ENCODE measurements at regions not wholly inside any gene's neighbourhood (a gene's known extent, or its start where the extent isn't known, plus 50 kb on each side); places are given as distances from the start of the nearest gene placed in this dataset.

DNA sequence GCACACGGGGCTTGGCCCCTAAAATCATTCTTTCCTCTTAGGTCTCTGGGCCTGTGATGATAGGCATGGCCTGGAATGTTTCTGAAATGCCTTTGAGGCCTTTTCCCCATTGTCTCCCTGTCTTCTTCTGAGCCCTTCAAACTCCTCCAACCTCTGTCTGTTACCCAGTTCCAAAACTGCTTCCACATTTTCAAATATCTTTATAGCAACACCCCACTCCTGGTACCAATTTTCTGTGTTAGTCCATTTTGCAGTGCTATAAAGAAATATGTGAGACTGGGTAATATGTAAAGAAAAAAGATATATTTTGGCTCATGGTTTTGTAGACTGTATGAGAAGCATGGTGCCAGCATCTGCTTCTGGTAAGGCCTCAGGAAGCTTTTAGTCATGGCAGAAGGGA, 158.8 kb downstream of the TM2D1 start:
- Histone ChIP-seq H3K27me3 (replicated peaks; ENCODE audit: insufficient read depth, low read depth, low read length, poor library complexity) (no peaks in the 10 kb centered on the region), H3K9me3 (ENCODE audit: low read depth, low read length, poor library complexity, severe bottlenecking) (peaks cover 16% of the 10 kb centered on the region), H3K27ac (ENCODE audit: low read depth, low read length, poor library complexity, severe bottlenecking) (no peak overlapping the region), H3K4me1 (ENCODE audit: insufficient read depth, low read length, poor library complexity, severe bottlenecking) (peaks cover 4% of the 10 kb centered on the region), H3K4me3 (ENCODE audit: low read depth, low read length, poor library complexity, severe bottlenecking) (no peak overlapping the region), H3K36me3 (ENCODE audit: insufficient read depth, low read length, poor library complexity, severe bottlenecking) (no peaks in the 10 kb centered on the region)
- intact Hi-C loops (cut with micrococcal nuclease; ENCODE audit: unreplicated experiment) = no loop called here
- TF ChIP-seq, protein P1, sequence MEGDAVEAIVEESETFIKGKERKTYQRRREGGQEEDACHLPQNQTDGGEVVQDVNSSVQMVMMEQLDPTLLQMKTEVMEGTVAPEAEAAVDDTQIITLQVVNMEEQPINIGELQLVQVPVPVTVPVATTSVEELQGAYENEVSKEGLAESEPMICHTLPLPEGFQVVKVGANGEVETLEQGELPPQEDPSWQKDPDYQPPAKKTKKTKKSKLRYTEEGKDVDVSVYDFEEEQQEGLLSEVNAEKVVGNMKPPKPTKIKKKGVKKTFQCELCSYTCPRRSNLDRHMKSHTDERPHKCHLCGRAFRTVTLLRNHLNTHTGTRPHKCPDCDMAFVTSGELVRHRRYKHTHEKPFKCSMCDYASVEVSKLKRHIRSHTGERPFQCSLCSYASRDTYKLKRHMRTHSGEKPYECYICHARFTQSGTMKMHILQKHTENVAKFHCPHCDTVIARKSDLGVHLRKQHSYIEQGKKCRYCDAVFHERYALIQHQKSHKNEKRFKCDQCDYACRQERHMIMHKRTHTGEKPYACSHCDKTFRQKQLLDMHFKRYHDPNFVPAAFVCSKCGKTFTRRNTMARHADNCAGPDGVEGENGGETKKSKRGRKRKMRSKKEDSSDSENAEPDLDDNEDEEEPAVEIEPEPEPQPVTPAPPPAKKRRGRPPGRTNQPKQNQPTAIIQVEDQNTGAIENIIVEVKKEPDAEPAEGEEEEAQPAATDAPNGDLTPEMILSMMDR (conservative IDR thresholded peaks at IDR 0.05; ENCODE audit: low read depth, low read length) = no peak
- no peak for TF ChIP-seq EZH2 (IDR thresholded peaks at IDR 0.05; ENCODE audit: borderline replicate concordance, low read depth, low read length, poor library complexity, severe bottlenecking)
- DNase-seq (ENCODE audit: low spot score) = no peak
- CTCF ChIA-PET = no interaction called here
- no TSS peak for BruUV-seq (replicated peaks)
- POLR2A ChIA-PET (ENCODE audit: low non-redundant PET) = no interaction called here

DNA sequence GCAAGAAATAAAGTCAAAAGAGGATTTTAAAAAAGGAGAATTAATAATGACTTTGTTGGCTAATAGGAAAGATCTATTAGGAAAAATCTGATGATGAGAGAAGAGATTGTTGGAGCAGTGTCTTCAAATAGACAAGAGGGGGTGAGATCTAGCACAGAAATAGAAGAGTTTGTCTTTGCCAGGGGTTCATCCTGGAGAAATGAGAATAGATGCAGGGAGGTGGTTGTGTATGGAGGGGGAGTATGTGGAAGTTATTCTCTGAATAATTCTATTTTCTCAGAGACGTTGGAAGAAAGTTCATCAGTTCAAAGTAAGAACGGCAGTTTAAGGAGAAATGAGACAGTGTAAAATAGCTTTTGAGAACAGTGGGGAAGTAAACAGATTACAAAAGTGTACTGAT, 161.3 kb downstream of the TM2D1 start:
- intact Hi-C loops (cut with micrococcal nuclease; ENCODE audit: unreplicated experiment) = no loop called here
- no TSS peak for BruUV-seq (replicated peaks)
- CTCF ChIA-PET = no interaction called here

DNA sequence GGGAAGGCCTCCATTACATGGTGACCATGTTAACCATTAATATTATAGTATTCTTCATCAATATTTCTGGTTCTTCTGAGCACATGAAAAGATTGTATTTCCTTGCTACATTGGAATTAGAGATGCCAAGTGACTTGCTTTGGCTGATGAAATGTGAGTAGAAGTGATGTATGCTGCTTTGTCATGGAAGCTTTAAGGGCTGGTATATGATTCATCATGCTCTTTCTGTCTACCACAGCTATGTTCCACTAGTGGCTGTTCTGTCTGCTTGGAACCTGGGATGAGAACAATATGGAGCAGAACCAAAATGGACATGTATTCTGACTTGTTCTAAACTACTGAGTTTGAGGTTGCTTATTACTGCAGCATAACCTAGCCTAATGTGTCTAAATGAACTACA, 163.3 kb downstream of the TM2D1 start:
- no peak for TF ChIP-seq EZH2 (IDR thresholded peaks at IDR 0.05; ENCODE audit: borderline replicate concordance, low read depth, low read length, poor library complexity, severe bottlenecking)
- TF ChIP-seq, protein P1 (conservative IDR thresholded peaks at IDR 0.05; ENCODE audit: low read depth, low read length) = no peak
- no peaks in the 10 kb centered on the region for H3K27me3 ChIP-seq (replicated peaks; ENCODE audit: insufficient read depth, low read depth, low read length, poor library complexity)
- CTCF ChIA-PET = interaction anchor here (0.6 kb wide), 1 partner anchor 27 kb away, joined by 3 read pairs; no protein-coding TSS in a partner anchor
- peaks cover 14% of the 10 kb centered on the region for H3K9me3 ChIP-seq (ENCODE audit: low read depth, low read length, poor library complexity, severe bottlenecking)
- POLR2A ChIA-PET (ENCODE audit: low non-redundant PET) = no interaction called here
- H3K27ac ChIP-seq (ENCODE audit: low read depth, low read length, poor library complexity, severe bottlenecking) = no peak overlapping the region
- intact Hi-C loops (cut with micrococcal nuclease; ENCODE audit: unreplicated experiment) = no loop called here
- DNase-seq (ENCODE audit: low spot score) = no peak
- H3K36me3 ChIP-seq (ENCODE audit: insufficient read depth, low read length, poor library complexity, severe bottlenecking) = no peaks in the 10 kb centered on the region
- BruUV-seq (replicated peaks) = no TSS peak
- H3K4me3 ChIP-seq (ENCODE audit: low read depth, low read length, poor library complexity, severe bottlenecking) = no peak overlapping the region
- no peaks in the 10 kb centered on the region for H3K4me1 ChIP-seq (ENCODE audit: insufficient read depth, low read length, poor library complexity, severe bottlenecking)

More for the DNA sequence above, 161.3 kb downstream of the TM2D1 start:
- Histone ChIP-seq H3K36me3 (ENCODE audit: insufficient read depth, low read length, poor library complexity, severe bottlenecking) (no peaks in the 10 kb centered on the region), H3K27me3 (replicated peaks; ENCODE audit: insufficient read depth, low read depth, low read length, poor library complexity) (no peaks in the 10 kb centered on the region), H3K27ac (ENCODE audit: low read depth, low read length, poor library complexity, severe bottlenecking) (no peak overlapping the region), H3K4me1 (ENCODE audit: insufficient read depth, low read length, poor library complexity, severe bottlenecking) (peaks cover 2% of the 10 kb centered on the region), H3K4me3 (ENCODE audit: low read depth, low read length, poor library complexity, severe bottlenecking) (no peak overlapping the region), H3K9me3 (ENCODE audit: low read depth, low read length, poor library complexity, severe bottlenecking) (peaks cover 16% of the 10 kb centered on the region)
- no peak for DNase-seq (ENCODE audit: low spot score)
- POLR2A ChIA-PET (ENCODE audit: low non-redundant PET) = no interaction called here
- TF ChIP-seq EZH2 (IDR thresholded peaks at IDR 0.05; ENCODE audit: borderline replicate concordance, low read depth, low read length, poor library complexity, severe bottlenecking) = no peak
- TF ChIP-seq, protein P1 (conservative IDR thresholded peaks at IDR 0.05; ENCODE audit: low read depth, low read length) = no peak

Data from A673 (cell line).